H9 (cell line): ENCODE measurements at regions not wholly inside any gene's neighbourhood (a gene's known extent, or its start where the extent isn't known, plus 50 kb on each side); places are given as distances from the start of the nearest gene placed in this dataset.

Source experiments
- DNase-seq: peaks from one replicate; pipeline ENCODE4 v3.0.0-alpha.2; 2017
- H2AFZ ChIP-seq: one replicate; pipeline ENCODE4 v1.6.1; 2013; ENCODE audit warnings: mild to moderate bottlenecking, low read length, control low read depth, moderate library complexity
- H2AK5ac ChIP-seq: 2 replicates; pipeline ENCODE4 v1.6.1; 2013; ENCODE audit warnings: low read length, control low read depth, mixed read lengths; ENCODE audit not compliant: insufficient read length
- H2BK120ac ChIP-seq: one replicate; pipeline ENCODE4 v1.6.1; 2013; ENCODE audit warnings: low read depth, mild to moderate bottlenecking, low read length, control low read depth, inconsistent platforms; ENCODE audit not compliant: poor library complexity, severe bottlenecking
- H2BK12ac ChIP-seq: 2 replicates; pipeline ENCODE4 v1.6.1; 2013; ENCODE audit warnings: low read length, control low read depth, mixed read lengths, low read depth; ENCODE audit not compliant: insufficient read length
- H2BK15ac ChIP-seq: 2 replicates; pipeline ENCODE4 v1.6.1; 2013; ENCODE audit warnings: low read depth, low read length, control low read depth
- H2BK20ac ChIP-seq: one replicate; pipeline ENCODE4 v1.6.1; 2013; ENCODE audit warnings: low read depth, mild to moderate bottlenecking, low read length, control low read depth, inconsistent platforms; ENCODE audit not compliant: poor library complexity, severe bottlenecking
- H2BK5ac ChIP-seq: 2 replicates; pipeline ENCODE4 v1.6.1; 2013; ENCODE audit warnings: low read length, control low read depth, mixed read lengths; ENCODE audit not compliant: insufficient read length
- H3K14ac ChIP-seq: 2 replicates; pipeline ENCODE4 v1.6.1; 2013; ENCODE audit warnings: low read length, control low read depth; ENCODE audit not compliant: insufficient read depth
- H3K18ac ChIP-seq: 2 replicates; pipeline ENCODE4 v1.6.1; 2013; ENCODE audit warnings: low read depth, mild to moderate bottlenecking, mixed read lengths, low read length, control low read depth; ENCODE audit not compliant: insufficient read length
- H3K23ac ChIP-seq: 2 replicates; pipeline ENCODE4 v1.6.1; 2013; ENCODE audit warnings: low read length, control low read depth, mixed read lengths, low read depth; ENCODE audit not compliant: insufficient read length
- H3K23me2 ChIP-seq: 2 replicates; pipeline ENCODE4 v1.6.1; 2013; ENCODE audit warnings: low read depth, mild to moderate bottlenecking, mixed read lengths, low read length, control low read depth; ENCODE audit not compliant: insufficient read length, poor library complexity, severe bottlenecking
- H3K27ac ChIP-seq: 2 replicates; pipeline ENCODE4 v1.5.1; 2013; ENCODE audit warnings: low read length, control low read depth, mixed read lengths, low read depth; ENCODE audit not compliant: insufficient read length
- H3K27me3 ChIP-seq: 2 replicates; pipeline ENCODE4 v1.6.1; 2013; ENCODE audit warnings: low read length, control low read depth, inconsistent platforms; ENCODE audit not compliant: insufficient read depth
- H3K4ac ChIP-seq: 2 replicates; pipeline ENCODE4 v1.6.1; 2013; ENCODE audit warnings: low read depth, mild to moderate bottlenecking, control low read depth, inconsistent platforms, low read length, moderate library complexity
- H3K4me1 ChIP-seq: 2 replicates; pipeline ENCODE4 v1.6.1; 2013; ENCODE audit warnings: low read length, control low read depth, inconsistent platforms; ENCODE audit not compliant: insufficient read depth
- H3K4me2 ChIP-seq: 2 replicates; pipeline ENCODE4 v1.6.1; 2013; ENCODE audit warnings: low read length, control low read depth, mixed read lengths; ENCODE audit not compliant: insufficient read length, insufficient read depth
- H3K56ac ChIP-seq: 2 replicates; pipeline ENCODE4 v1.6.1; 2013; ENCODE audit warnings: low read depth, mild to moderate bottlenecking, mixed read lengths, low read length, control low read depth; ENCODE audit not compliant: insufficient read length
- H3K79me1 ChIP-seq: 2 replicates; pipeline ENCODE4 v1.6.1; 2013; ENCODE audit warnings: low read depth, mild to moderate bottlenecking, moderate library complexity, low read length, control low read depth, inconsistent platforms; ENCODE audit not compliant: insufficient read depth, poor library complexity, severe bottlenecking
- H3K79me2 ChIP-seq: 2 replicates; pipeline ENCODE4 v1.6.1; 2013; ENCODE audit warnings: low read length, control low read depth, inconsistent platforms; ENCODE audit not compliant: insufficient read depth
- H3K9ac ChIP-seq: 2 replicates; pipeline ENCODE4 v1.6.1; 2013; ENCODE audit warnings: low read length, control low read depth, mixed read lengths; ENCODE audit not compliant: insufficient read length; ENCODE audit errors: extremely low read depth
- H3K9me3 ChIP-seq: one replicate; pipeline ENCODE4 v1.6.1; 2013; ENCODE audit warnings: low read depth, low read length, inconsistent platforms; ENCODE audit not compliant: control insufficient read depth
- H3T11ph ChIP-seq: one replicate; pipeline ENCODE4 v1.6.1; 2013; ENCODE audit warnings: mild to moderate bottlenecking, low read length, control low read depth, inconsistent platforms
- H4K20me1 ChIP-seq: one replicate; pipeline ENCODE4 v1.6.1; 2013; ENCODE audit not compliant: control insufficient read depth, insufficient read length, insufficient read depth
- H4K5ac ChIP-seq: 2 replicates; pipeline ENCODE4 v1.6.1; 2013; ENCODE audit warnings: low read depth, mild to moderate bottlenecking, mixed read lengths, low read length, control low read depth; ENCODE audit not compliant: insufficient read length
- H4K8ac ChIP-seq: replicated peaks from 2 replicates; pipeline ENCODE4 v1.6.1; 2013; ENCODE audit warnings: low read length, control low read depth, mixed read lengths, low read depth; ENCODE audit not compliant: insufficient read length
- H4K91ac ChIP-seq: 2 replicates; pipeline ENCODE4 v1.6.1; 2013; ENCODE audit warnings: low read depth, mild to moderate bottlenecking, moderate library complexity, mixed read lengths, low read length, control low read depth; ENCODE audit not compliant: insufficient read length
- H3K27ac Mint-ChIP-seq, 3 experiments: 2 replicates in 2 of 3; 3 replicates in 1 of 3; pipeline ENCODE4 v1.8.0; 2020 to 2021; ENCODE audit warnings: mixed read lengths in 3 of 3, mild to moderate bottlenecking in 1 of 3, moderate library complexity in 1 of 3
- H3K27me3 Mint-ChIP-seq: 2 replicates; pipeline ENCODE4 v1.8.0; 2021; ENCODE audit warnings: low read depth, mild to moderate bottlenecking, moderate library complexity, mixed read lengths
- H3K36me3 Mint-ChIP-seq, 3 experiments: 2 replicates in 2 of 3; 3 replicates in 1 of 3; pipeline ENCODE4 v1.8.0; 2020 to 2021; ENCODE audit warnings: low read depth in 3 of 3, mixed read lengths in 3 of 3; ENCODE audit not compliant: insufficient read depth in 1 of 3
- H3K4me1 Mint-ChIP-seq, 2 experiments: 2 replicates each; pipeline ENCODE4 v1.8.0; 2020; ENCODE audit warnings: mixed read lengths in 2 of 2
- H3K4me3 Mint-ChIP-seq, 2 experiments: 2 replicates in 1 of 2; 3 replicates in 1 of 2; pipeline ENCODE4 v1.8.0; 2020 to 2021; ENCODE audit warnings: mild to moderate bottlenecking in 2 of 2, mixed read lengths in 2 of 2, moderate library complexity in 1 of 2
- H3K9me3 Mint-ChIP-seq, 2 experiments: 2 replicates in 1 of 2; 3 replicates in 1 of 2; pipeline ENCODE4 v1.8.0; 2020; ENCODE audit warnings: mild to moderate bottlenecking in 2 of 2, mixed read lengths in 2 of 2, moderate library complexity in 1 of 2
- WGBS: extraction: QIAGEN DNeasy Blood & Tissue Kit; methylation state at CpG from one replicate; pipeline ENCODE4 v1.1.7; 2013; ENCODE audit warnings: missing lambda C conversion rate, low lambda C conversion rate, mixed read lengths; ENCODE audit not compliant: insufficient read length; ENCODE audit errors: extremely low coverage; 5-methylcytosine and 5-hydroxymethylcytosine counted together
- TF ChIP-seq, protein P1 (sequence below): fragments of 200-600 bp; sonication (generic); conservative IDR thresholded peaks from 3 replicates; pipeline ENCODE4 v1.8.0; 2021; ENCODE audit warnings: antibody characterized with exemption, mild to moderate bottlenecking

DNA sequence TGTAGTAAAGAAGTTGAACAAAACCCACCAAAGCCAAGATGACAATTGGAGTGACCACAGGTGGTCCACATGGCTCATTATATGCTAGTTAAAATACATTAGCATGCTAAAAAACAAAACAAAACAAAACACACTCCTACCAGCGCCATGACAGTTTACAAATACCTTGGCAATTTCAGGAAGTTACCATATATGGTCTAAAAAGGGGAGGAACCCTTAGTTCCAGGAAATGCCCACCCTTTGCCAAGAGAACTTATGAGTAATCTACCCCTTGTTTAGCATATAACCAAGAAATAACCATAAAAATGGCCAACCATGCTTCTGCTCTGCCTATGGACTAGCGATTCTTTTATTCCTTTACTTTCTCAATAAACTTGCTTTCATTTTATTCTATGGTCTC lies 979.1 kb upstream of the POT1 start:
- Histone ChIP-seq H3K79me2 (no peaks in the 10 kb centered on the region), H3K9me3 (peaks cover 8% of the 10 kb centered on the region), H2AFZ (no peak overlapping the region), H3K27ac (no peak overlapping the region), H3K14ac (no peak overlapping the region), H3K4me2 (no peak overlapping the region), H3K4ac (no peak overlapping the region), H3K23ac (no peak overlapping the region), H3K56ac (no peak overlapping the region), H2BK12ac (no peak overlapping the region), H4K91ac (no peak overlapping the region), H3K9ac (no peak overlapping the region), H2AK5ac (no peak overlapping the region), H3K27me3 (no peaks in the 10 kb centered on the region), H2BK120ac (no peak overlapping the region), H2BK15ac (no peak overlapping the region), H4K8ac (no peak overlapping the region), H2BK5ac (no peak overlapping the region), H3K79me1 (no peaks in the 10 kb centered on the region), H3K23me2 (no peaks in the 10 kb centered on the region), H3K18ac (no peak overlapping the region), H3T11ph (no peak overlapping the region), H4K5ac (no peak overlapping the region), H4K20me1 (no peaks in the 10 kb centered on the region), H2BK20ac (no peak overlapping the region), H3K4me1 (no peaks in the 10 kb centered on the region)
- Mint-ChIP-seq H3K36me3 (peaks cover 38 to 43% (median 39%) of the 10 kb centered on the region in 3 experiments), H3K9me3 (peaks cover 20 to 47% of the 10 kb centered on the region in 2 experiments), H3K27ac (no peak overlapping the region), H3K4me3 (no peak overlapping the region), H3K27me3 (no peaks in the 10 kb centered on the region; the same call in 1 of the 2 replicates), H3K4me1 (peaks cover 0 to 2% of the 10 kb centered on the region in 2 experiments; a peak in 1 of 4 replicates)
- TF ChIP-seq, protein P1, sequence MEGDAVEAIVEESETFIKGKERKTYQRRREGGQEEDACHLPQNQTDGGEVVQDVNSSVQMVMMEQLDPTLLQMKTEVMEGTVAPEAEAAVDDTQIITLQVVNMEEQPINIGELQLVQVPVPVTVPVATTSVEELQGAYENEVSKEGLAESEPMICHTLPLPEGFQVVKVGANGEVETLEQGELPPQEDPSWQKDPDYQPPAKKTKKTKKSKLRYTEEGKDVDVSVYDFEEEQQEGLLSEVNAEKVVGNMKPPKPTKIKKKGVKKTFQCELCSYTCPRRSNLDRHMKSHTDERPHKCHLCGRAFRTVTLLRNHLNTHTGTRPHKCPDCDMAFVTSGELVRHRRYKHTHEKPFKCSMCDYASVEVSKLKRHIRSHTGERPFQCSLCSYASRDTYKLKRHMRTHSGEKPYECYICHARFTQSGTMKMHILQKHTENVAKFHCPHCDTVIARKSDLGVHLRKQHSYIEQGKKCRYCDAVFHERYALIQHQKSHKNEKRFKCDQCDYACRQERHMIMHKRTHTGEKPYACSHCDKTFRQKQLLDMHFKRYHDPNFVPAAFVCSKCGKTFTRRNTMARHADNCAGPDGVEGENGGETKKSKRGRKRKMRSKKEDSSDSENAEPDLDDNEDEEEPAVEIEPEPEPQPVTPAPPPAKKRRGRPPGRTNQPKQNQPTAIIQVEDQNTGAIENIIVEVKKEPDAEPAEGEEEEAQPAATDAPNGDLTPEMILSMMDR, result no peak
- WGBS, result no CpG with 5 or more reads among the region's 2 CpGs
- DNase-seq, result no peak
